OCI-LY1 (cell line): ENCODE measurements at regions not wholly inside any gene's neighbourhood (a gene's known extent, or its start where the extent isn't known, plus 50 kb on each side); places are given as distances from the start of the nearest gene placed in this dataset.

Source experiments
- H2AFZ ChIP-seq: fragments of 200-600 bp; sonication (generic), shearing (Covaris generic); 2 replicates; pipeline ENCODE4 v1.6.0; 2014; ENCODE audit warnings: antibody characterized with exemption, mild to moderate bottlenecking, low read length
- H3F3A ChIP-seq: fragments of 200-600 bp; sonication (generic), shearing (Covaris generic); 2 replicates; pipeline ENCODE4 v1.6.0; 2014; ENCODE audit warnings: mild to moderate bottlenecking, antibody characterized with exemption, low read length, moderate library complexity; ENCODE audit not compliant: insufficient read depth
- H3K27ac ChIP-seq: fragments of 200-600 bp; sonication (generic); 2 replicates; pipeline ENCODE4 v1.5.1; 2014; ENCODE audit warnings: low read length, mixed run types, mild to moderate bottlenecking, low read depth; ENCODE audit not compliant: poor library complexity, severe bottlenecking
- H3K27me3 ChIP-seq: fragments of 200-600 bp; sonication (generic); 2 replicates; pipeline ENCODE4 v1.6.0; 2014; ENCODE audit warnings: antibody characterized with exemption, mild to moderate bottlenecking, low read length, moderate library complexity; ENCODE audit not compliant: insufficient read depth
- H3K36me3 ChIP-seq: fragments of 200-600 bp; sonication (generic); 2 replicates; pipeline ENCODE4 v1.6.1; 2014; ENCODE audit warnings: mild to moderate bottlenecking, antibody characterized with exemption, low read length, moderate library complexity, mixed read lengths; ENCODE audit not compliant: insufficient read depth
- H3K4me1 ChIP-seq: fragments of 200-600 bp; sonication (generic); 2 replicates; pipeline ENCODE4 v1.5.1; 2014; ENCODE audit warnings: mild to moderate bottlenecking, low read length, moderate library complexity; ENCODE audit not compliant: insufficient read depth, severe bottlenecking
- H3K4me2 ChIP-seq: fragments of 200-600 bp; sonication (generic), shearing (Covaris generic); 2 replicates; pipeline ENCODE4 v1.6.1; 2014; ENCODE audit warnings: low read length
- H3K4me3 ChIP-seq: fragments of 200-600 bp; sonication (generic); 2 replicates; pipeline ENCODE4 v1.5.1; 2014; ENCODE audit warnings: low read length, low read depth, mild to moderate bottlenecking, mixed read lengths; ENCODE audit not compliant: poor library complexity, severe bottlenecking
- H3K79me2 ChIP-seq: fragments of 200-600 bp; shearing (Covaris generic); 2 replicates; pipeline ENCODE4 v1.6.1; 2016; ENCODE audit warnings: mixed run types, low read length, mixed read lengths; ENCODE audit not compliant: insufficient read depth
- H3K9ac ChIP-seq: fragments of 200-600 bp; sonication (generic), shearing (Covaris generic); 2 replicates; pipeline ENCODE4 v1.6.1; 2014; ENCODE audit warnings: mild to moderate bottlenecking, low read length, mixed read lengths
- H3K9me2 ChIP-seq: fragments of 200-600 bp; sonication (generic), shearing (Covaris generic); 2 replicates; pipeline ENCODE4 v1.6.1; 2014; ENCODE audit warnings: low read depth, mild to moderate bottlenecking, low read length, mixed read lengths
- H3K9me3 ChIP-seq: fragments of 200-600 bp; shearing (Covaris generic); 2 replicates; pipeline ENCODE4 v1.6.1; 2014; ENCODE audit warnings: low read length, mixed read lengths
- H4K20me1 ChIP-seq: fragments of 200-600 bp; sonication (generic), shearing (Covaris generic); 2 replicates; pipeline ENCODE4 v1.6.0; 2016; ENCODE audit warnings: mild to moderate bottlenecking, low read length; ENCODE audit not compliant: insufficient read depth
- EZH2 ChIP-seq: fragments of 200-600 bp; sonication (generic), shearing (Covaris generic); IDR thresholded peaks from 2 replicates; pipeline ENCODE4 v1.8.0; 2017; ENCODE audit warnings: borderline replicate concordance, mixed run types, mild to moderate bottlenecking, antibody characterized with exemption, low read length, moderate library complexity, mixed read lengths
- TF ChIP-seq, protein P1 (sequence below): fragments of 200-600 bp; sonication (generic), shearing (Covaris generic); IDR thresholded peaks from 2 replicates; pipeline ENCODE4 v1.5.1; 2017; ENCODE audit warnings: mild to moderate bottlenecking, antibody characterized with exemption, low read length, moderate library complexity, mixed read lengths

DNA sequence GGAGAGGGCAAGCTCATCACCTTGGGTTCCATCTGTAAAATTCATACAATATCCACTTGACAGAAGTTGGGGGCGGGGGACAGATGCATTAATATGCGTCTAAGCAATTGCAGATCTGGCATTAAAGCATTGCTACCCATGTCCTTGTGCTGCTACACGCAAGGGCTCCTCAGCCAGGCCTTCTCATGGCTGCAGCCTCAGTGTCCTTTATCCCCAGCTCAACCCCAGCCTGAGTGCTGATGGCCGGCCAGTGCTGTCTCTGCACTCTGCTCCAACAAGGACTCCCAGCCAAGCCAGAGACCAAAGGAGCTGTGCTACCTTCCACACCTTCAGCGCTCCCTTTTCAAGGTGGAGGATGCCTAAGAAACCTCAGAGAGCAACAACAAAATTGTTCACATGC is 188.5 kb upstream of the STXBP5 start:
- Histone ChIP-seq H3K4me1 (no peaks in the 10 kb centered on the region), H3K27me3 (no peaks in the 10 kb centered on the region), H3K79me2 (no peaks in the 10 kb centered on the region), H3K9me2 (no peaks in the 10 kb centered on the region), H3K36me3 (no peaks in the 10 kb centered on the region), H3F3A (no peaks in the 10 kb centered on the region), H2AFZ (no peak overlapping the region), H3K4me3 (no peak overlapping the region), H3K4me2 (no peak overlapping the region), H3K9me3 (no peaks in the 10 kb centered on the region), H3K9ac (no peak overlapping the region), H4K20me1 (no peaks in the 10 kb centered on the region), H3K27ac (no peak overlapping the region)
- TF ChIP-seq EZH2 = no peak
- TF ChIP-seq, protein P1, sequence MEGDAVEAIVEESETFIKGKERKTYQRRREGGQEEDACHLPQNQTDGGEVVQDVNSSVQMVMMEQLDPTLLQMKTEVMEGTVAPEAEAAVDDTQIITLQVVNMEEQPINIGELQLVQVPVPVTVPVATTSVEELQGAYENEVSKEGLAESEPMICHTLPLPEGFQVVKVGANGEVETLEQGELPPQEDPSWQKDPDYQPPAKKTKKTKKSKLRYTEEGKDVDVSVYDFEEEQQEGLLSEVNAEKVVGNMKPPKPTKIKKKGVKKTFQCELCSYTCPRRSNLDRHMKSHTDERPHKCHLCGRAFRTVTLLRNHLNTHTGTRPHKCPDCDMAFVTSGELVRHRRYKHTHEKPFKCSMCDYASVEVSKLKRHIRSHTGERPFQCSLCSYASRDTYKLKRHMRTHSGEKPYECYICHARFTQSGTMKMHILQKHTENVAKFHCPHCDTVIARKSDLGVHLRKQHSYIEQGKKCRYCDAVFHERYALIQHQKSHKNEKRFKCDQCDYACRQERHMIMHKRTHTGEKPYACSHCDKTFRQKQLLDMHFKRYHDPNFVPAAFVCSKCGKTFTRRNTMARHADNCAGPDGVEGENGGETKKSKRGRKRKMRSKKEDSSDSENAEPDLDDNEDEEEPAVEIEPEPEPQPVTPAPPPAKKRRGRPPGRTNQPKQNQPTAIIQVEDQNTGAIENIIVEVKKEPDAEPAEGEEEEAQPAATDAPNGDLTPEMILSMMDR = no peak

GRCh38 chr6:147016440-147016839 is 187.8 kb upstream of the STXBP5 start:
- Histone ChIP-seq H3K27ac (no peak overlapping the region), H3K79me2 (no peaks in the 10 kb centered on the region), H3K4me1 (no peaks in the 10 kb centered on the region), H2AFZ (no peak overlapping the region), H3K4me2 (no peak overlapping the region), H3K36me3 (no peaks in the 10 kb centered on the region), H3K4me3 (no peak overlapping the region), H3K9ac (no peak overlapping the region), H3K9me3 (no peaks in the 10 kb centered on the region), H3K9me2 (no peaks in the 10 kb centered on the region), H3F3A (no peaks in the 10 kb centered on the region), H3K27me3 (no peaks in the 10 kb centered on the region), H4K20me1 (no peaks in the 10 kb centered on the region)
- TF ChIP-seq, protein P1 = no peak
- no peak for TF ChIP-seq EZH2

GRCh38 chr6:147017153-147017552 is 187.1 kb upstream of the STXBP5 start:
- no peak for TF ChIP-seq EZH2
- TF ChIP-seq, protein P1 = no peak

More at GRCh38 chr6:147017153-147017552, 187.1 kb upstream of the STXBP5 start:
- no peaks in the 10 kb centered on the region for H3K9me3 ChIP-seq
- no peak overlapping the region for H3K4me3 ChIP-seq
- H3K27me3 ChIP-seq = no peaks in the 10 kb centered on the region
- H2AFZ ChIP-seq = no peak overlapping the region
- no peaks in the 10 kb centered on the region for H4K20me1 ChIP-seq
- no peak overlapping the region for H3K27ac ChIP-seq
- H3K9me2 ChIP-seq = no peaks in the 10 kb centered on the region
- H3K36me3 ChIP-seq = no peaks in the 10 kb centered on the region
- no peaks in the 10 kb centered on the region for H3K4me1 ChIP-seq
- H3K9ac ChIP-seq = no peak overlapping the region
- H3F3A ChIP-seq = no peaks in the 10 kb centered on the region
- no peak overlapping the region for H3K4me2 ChIP-seq
- H3K79me2 ChIP-seq = no peaks in the 10 kb centered on the region
